Spinal cord (tissue), 10 donors: ENCODE measurements at regions not wholly inside any gene's neighbourhood (a gene's known extent, or its start where the extent isn't known, plus 50 kb on each side); places are given as distances from the start of the nearest gene placed in this dataset. TPM values are rescaled to one million over a fixed set of nuclear protein-coding genes. Genes with fewer than 3 reads are reported as not detected.

Experiments used
- DNase-seq, 6 donors: peaks; one replicate each; pipeline versions ENCODE4 v3.0.0 to v3.0.0-alpha.2; 2013 to 2015; ENCODE audit warnings: low spot score in 6 of 6, low read depth in 4 of 6
- H3K27ac ChIP-seq: one replicate; pipeline ENCODE4 v1.5.1; 2013; ENCODE audit warnings: low read depth, low read length, control low read depth
- H3K27me3 ChIP-seq: one replicate; pipeline ENCODE4 v1.6.1; 2013; ENCODE audit warnings: low read length; ENCODE audit not compliant: control insufficient read depth, insufficient read depth
- H3K36me3 ChIP-seq: one replicate; pipeline ENCODE4 v1.6.1; 2013; ENCODE audit warnings: low read length; ENCODE audit not compliant: control insufficient read depth, insufficient read depth
- H3K4me1 ChIP-seq: one replicate; pipeline ENCODE4 v1.6.1; 2013; ENCODE audit warnings: low read length; ENCODE audit not compliant: control insufficient read depth, insufficient read depth
- H3K4me3 ChIP-seq: one replicate; pipeline ENCODE4 v1.5.1; 2013; ENCODE audit warnings: low read depth, low read length, control low read depth
- H3K9me3 ChIP-seq: one replicate; pipeline ENCODE4 v1.6.1; 2013; ENCODE audit warnings: low read length; ENCODE audit not compliant: control insufficient read depth, insufficient read depth
- WGBS: methylation state at CpG from one replicate; pipeline ENCODE4 v1.1.5; 2013; ENCODE audit warnings: missing lambda C conversion rate; ENCODE audit not compliant: insufficient coverage; 5-methylcytosine and 5-hydroxymethylcytosine counted together
- small RNA-seq: library from RNA; depleted of rRNA; stranded (forward); fragments of <200 nt; gene quantifications from one replicate; pipeline ENCODE3, GENCODE V24; 2014; ENCODE audit warnings: low replicate concordance
- donor health status: healthy.

- Histone ChIP-seq H3K36me3 (no peaks in the 10 kb centered on the region), H3K27me3 (no peaks in the 10 kb centered on the region), H3K9me3 (peaks cover 2% of the 10 kb centered on the region), H3K4me1 (no peaks in the 10 kb centered on the region), H3K27ac (no peak overlapping the region), H3K4me3 (no peak overlapping the region)
- no peak for DNase-seq
- no CpG with 5 or more reads among the region's 2 CpGs for WGBS
Observed at GRCh38 chr2:61590214-61590613, 52.1 kb upstream of the XPO1 start.

- Histone ChIP-seq H3K27me3 (no peaks in the 10 kb centered on the region), H3K9me3 (peaks cover 1% of the 10 kb centered on the region), H3K36me3 (no peaks in the 10 kb centered on the region), H3K27ac (no peak overlapping the region), H3K4me3 (no peak overlapping the region), H3K4me1 (no peaks in the 10 kb centered on the region)
- 40% methylated on average over 1 of the region's 2 CpGs for WGBS
- no peak for DNase-seq
Observed at GRCh38 chr2:61588566-61588965, 50.4 kb upstream of the XPO1 start.

Small RNA genes lying in the stretch of these regions (small RNA-seq; reads per million reads assigned to genes)
- gene RNU6-1145P: not detected
- gene RPS29P10: not detected
